Ishikawa (cell line): ENCODE measurements at regions not wholly inside any gene's neighbourhood (a gene's known extent, or its start where the extent isn't known, plus 50 kb on each side); places are given as distances from the start of the nearest gene placed in this dataset.

Source experiments
- CEBPB ChIP-seq: IDR thresholded peaks from 2 replicates; pipeline ENCODE4 v1.6.1; 2012
- CREB1 ChIP-seq: IDR thresholded peaks from 2 replicates; pipeline ENCODE4 v1.6.1; 2012; ENCODE audit warnings: low read depth
- REST ChIP-seq: IDR thresholded peaks from 2 replicates; pipeline ENCODE4 v1.6.1; 2012; ENCODE audit warnings: low read depth, mild to moderate bottlenecking
- TEAD4 ChIP-seq: IDR thresholded peaks from 2 replicates; pipeline ENCODE4 v1.6.1; 2012
- YY1 ChIP-seq: IDR thresholded peaks from 2 replicates; pipeline ENCODE4 v1.6.1; 2012; ENCODE audit warnings: low read depth

- TF ChIP-seq CREB1 (no peak), CEBPB (no peak), REST (no peak), YY1 (no peak), TEAD4 (no peak)
Measured at GRCh38 chr17:51427323-51427811, 167.0 kb downstream of the UTP18 start.
